AML-193 (cell line): ENCODE measurements at regions not wholly inside any gene's neighbourhood (a gene's known extent, or its start where the extent isn't known, plus 50 kb on each side); places are given as distances from the start of the nearest gene placed in this dataset.

Experiments used
- DNase-seq, 2 experiments: peaks; one replicate each; lab custom pipeline; 2025; lab: John Stamatoyannopoulos, UW

- no peak for DNase-seq
Measured at GRCh38 chr13:107912745-107913144, 302.6 kb downstream of the LIG4 start.

GRCh38 chr13:107907065-107907805 lies 308.1 kb downstream of the LIG4 start:
- DNase-seq = no peak

GRCh38 chr13:107906131-107906530 lies 309.2 kb downstream of the LIG4 start:
- no peak for DNase-seq

- DNase-seq = no peak
Measured at GRCh38 chr13:107901996-107902562, 313.3 kb downstream of the LIG4 start.

GRCh38 chr13:107901230-107901629 lies 314.1 kb downstream of the LIG4 start:
- DNase-seq = no peak

- DNase-seq = no peak
Measured at GRCh38 chr13:107900775-107901174, 314.6 kb downstream of the LIG4 start.

DNA sequence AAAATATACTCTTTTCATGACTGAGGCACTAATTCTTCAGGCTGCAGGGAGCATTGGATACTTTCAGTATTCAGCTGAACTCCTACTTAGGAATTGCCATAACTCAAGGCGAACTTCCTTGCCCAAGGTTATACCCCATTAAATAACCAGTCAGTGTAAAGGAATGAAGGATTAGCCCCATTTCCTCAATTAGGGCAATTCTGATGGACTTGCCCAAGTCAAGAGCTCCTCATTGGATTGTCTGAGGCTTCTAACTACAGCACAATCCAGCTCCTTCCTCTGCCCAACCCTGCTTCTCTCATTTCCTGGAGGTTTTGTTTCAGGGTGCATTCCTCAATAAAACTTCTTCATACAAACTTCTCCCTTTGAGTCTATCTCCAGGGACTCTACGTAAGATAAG lies 329.2 kb downstream of the LIG4 start:
- DNase-seq = no peak

DNA sequence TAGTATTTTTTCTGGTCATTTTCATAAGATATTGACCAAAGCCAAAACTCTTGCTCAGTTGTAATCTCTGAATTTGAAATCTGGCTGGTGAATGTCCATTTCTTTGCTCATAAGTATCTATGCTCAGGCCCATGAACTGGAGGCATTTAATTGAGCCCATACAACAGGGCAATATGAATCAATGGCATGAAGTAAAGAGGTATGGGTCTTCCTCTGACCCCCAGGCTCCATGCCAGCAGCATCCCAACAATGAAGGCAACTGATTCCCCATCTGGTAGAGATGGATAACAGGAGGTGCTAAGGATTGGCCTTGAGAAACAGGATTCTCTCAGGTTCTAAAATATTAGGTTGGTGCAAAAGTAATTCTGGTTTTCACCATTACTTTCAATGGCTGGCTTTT lies 330.8 kb downstream of the LIG4 start:
- DNase-seq = no peak

GRCh38 chr13:107883561-107884175 lies 331.7 kb downstream of the LIG4 start:
- no peak for DNase-seq

DNA sequence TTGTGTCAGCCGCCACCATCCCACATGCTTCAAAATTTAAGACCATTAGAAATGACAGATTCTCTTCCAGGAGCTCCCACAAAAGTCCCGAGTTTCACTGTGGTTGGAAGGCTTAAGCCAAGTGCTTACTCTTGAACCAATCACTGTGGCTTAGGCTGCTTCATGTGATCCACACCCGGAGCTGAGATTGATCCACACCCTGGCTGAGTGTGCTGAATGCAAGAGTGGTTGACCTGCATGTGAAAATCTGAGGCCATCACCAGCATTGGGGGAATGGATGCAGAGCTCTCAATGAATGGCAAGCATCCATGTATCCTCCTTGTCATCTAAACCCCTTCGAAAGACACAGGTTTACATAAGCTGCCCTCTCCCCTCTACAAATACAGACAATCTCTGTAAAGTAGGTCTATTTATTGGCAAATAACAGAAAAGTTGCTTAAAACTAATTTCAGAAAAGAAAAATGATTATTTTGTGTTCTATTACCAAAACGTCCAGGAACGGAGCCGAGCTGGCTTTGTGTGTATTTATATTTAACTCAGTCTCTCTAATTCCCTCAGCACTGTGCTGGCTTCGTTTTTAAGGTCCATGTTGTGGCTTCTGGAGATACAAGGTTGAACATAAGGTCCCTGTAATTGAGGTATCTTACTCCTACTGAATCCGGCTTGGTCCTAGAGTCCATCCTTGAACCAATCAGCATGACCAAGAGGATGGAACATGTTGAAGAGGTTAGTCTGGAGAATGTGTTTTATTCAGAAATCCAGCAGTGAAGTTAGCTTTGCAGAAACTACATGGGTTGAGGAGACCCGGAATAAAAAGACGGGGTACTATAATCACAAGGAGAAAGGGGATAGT lies 332.4 kb downstream of the LIG4 start:
- no peak for DNase-seq

DNA sequence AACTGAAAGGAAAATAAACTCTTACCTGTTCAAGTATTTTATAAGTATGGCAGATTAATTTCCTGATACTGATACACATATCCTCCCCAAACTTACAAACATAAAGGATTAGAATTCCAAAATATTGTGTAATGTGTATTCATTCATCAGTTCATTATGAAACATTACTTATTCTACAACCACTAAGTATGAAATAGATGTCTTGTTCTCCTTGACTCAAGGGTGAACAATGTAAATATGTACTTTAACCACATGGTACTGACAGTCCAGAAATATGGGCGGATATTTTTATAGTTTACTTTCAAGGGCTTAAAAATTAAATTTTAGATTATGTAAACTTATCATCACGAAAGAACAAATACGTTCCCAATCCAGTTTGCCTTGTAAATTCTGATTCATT lies 334.0 kb downstream of the LIG4 start:
- no peak for DNase-seq

DNA sequence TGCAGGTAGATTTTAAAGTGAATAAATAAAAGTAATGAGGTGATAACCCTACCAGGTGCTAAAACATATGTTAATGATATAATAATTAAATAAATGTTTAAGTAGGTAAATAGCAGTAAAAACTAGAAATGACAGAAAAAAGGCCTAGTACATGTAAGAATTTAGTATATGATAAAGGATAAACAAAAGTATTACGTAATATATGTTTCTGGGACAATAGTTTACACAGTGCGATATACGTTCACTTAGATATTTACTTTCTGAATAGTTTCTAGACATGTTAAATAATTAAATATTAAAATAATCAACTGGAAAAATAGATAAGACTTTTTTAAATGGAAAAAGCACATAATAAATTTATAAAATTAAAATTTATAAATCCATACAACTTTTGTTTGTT lies 340.9 kb downstream of the LIG4 start:
- no peak for DNase-seq

DNA sequence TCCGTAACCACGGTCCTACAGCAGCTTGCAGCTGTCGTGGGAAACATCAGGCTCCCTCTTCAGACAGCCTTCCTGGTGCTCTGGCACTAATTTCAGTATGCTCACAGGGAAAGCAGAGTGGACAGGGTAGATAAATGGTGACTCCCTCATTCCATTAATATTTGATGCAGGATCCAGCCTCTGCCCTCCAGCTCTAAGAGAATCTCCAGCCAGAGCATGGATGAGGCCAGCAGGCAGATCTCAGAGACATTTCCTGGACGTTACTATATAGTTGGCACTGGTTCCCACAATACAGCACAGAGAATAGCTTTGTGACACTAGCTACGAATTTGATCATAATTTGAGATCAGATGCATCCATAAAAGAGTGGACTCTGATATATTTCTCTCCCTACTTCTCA lies 341.4 kb downstream of the LIG4 start:
- DNase-seq = no peak

DNA sequence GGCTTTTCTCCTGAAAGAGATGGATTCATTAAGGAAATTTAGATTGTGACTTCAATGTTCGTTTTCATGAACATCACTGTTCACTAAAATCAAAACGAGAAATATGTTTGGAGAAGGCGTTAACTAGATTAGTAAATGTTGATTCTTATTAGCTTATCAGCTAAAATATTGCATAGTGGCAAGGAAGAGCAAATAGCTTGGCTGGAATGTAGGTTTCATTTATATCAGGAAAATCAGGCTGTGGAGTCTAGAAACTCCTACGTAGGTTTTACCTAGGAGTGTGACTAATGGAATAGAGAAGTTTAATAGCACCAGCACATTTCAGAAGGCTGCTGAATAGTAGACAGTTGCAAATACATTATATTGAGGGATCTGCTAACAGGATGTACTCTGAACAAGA lies 344.9 kb downstream of the LIG4 start:
- no peak for DNase-seq

DNA sequence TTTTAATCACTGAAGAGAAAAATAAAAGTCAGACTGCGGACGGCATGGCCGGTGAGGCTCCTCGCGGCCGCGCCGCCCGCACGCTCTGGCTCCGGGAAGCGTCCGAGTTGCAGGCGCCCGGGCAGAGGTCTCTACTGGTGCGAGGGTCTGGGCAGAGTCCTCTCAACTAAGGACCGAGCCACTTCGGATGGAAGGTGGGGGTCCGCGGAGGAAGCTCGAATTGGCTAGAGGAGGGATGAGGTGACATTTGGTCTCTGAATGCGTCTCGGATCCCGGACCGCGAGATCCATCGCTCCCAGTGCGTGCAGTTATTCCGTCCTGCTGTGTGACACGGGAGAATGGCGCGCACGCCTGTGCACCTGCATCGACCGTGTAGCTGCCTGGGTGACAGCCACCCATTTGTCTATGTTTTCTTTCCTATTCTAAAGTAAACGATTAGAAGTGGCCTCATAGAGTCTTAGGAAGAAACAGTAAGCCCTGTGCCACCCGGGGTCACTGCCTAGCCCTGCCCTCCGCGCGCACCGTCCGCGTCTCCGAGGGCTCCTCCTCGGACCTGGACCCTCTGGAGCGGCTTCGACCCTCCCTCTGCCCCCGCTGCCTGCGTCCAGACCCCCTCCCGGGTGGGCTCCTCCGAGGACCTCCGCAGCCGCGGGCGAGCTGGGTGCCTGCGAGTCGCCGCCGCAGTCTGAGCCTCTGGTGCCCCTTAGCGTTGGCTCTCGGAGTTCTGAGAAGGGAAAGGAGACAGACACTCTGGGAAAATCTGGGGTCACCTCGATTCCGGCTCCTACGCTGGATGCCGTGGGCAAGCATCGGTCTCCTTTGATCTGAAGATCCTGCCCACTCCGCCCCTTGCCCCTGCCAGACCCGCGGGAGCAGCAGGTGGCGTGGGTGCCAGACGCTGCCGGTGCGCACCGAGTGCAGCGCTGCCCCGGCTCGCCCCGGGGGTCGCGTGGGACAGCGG lies 347.4 kb downstream of the LIG4 start:
- DNase-seq = no peak

- no peak for DNase-seq
Measured at GRCh38 chr13:107866941-107867623, 348.3 kb downstream of the LIG4 start.

DNA sequence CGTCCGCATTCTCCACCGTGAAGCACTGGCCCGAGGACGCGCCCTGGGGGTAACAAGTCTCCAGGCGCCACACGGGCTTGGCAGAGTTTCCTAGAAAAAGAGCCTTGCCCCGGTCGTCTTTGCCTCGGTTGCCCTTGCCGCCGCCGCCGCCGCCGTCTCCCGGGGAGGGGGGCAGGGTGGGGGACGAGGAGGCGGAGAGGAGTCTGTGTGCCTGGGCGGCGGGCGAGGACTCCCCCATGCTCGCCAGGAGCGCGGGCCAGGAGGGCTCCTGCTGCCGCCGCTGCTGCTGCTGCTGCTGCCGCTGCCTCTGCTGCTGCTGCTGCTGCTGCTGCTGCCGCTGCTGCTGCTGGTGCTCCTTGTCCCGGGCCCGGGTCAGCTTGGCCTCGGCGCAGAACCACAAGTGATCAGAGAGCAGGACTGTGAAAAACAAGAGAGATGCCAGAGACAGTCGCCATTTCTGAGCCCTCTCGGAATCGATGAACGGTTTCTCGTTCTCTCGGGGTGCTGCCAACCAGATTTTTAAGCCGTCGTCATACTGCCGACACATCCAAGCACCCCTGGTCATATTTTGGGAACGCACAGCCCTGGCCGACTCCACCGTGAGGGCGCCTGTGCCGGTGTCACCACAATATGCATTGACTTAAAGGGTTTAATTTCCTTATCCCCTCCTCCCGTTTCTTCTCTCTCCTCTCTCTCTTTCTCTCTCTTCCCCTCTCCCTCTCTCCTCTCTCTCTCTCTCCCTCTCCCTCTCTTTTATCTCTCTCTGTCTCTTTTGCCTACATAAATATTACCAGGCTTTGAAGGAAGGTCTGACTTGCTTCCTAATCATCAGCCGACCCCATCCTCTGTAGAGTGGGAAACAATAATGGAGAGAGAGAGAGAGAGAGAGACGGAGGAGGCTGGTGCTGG lies 349.1 kb downstream of the LIG4 start:
- DNase-seq = no peak

- no peak for DNase-seq
Measured at GRCh38 chr13:107865643-107866031, 349.7 kb downstream of the LIG4 start.

DNA sequence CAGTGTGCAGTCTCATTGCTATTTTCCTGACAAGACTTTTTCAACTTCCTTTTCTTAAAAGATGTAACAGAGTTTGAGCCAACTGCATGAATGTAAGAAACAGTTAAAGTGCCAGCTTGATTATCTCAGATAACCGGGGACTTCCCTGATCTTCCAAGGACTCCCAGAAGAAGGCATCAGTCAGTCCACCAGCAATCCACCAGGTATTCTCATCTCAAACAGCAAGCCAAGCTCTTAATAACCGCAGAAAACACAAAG lies 350.1 kb downstream of the LIG4 start:
- no peak for DNase-seq
